Type B pancreatic cell (in vitro differentiated cells): ENCODE measurements at regions not wholly inside any gene's neighbourhood (a gene's known extent, or its start where the extent isn't known, plus 50 kb on each side); places are given as distances from the start of the nearest gene placed in this dataset.

Experiments
- DNase-seq: peaks from one replicate; pipeline ENCODE4 v3.0.0; 2021; ENCODE audit warnings: mixed read lengths; ENCODE audit not compliant: unreplicated experiment; ENCODE audit errors: extremely low spot score
- H3K27ac Mint-ChIP-seq: 2 replicates; pipeline ENCODE4 v1.8.0; 2021; ENCODE audit warnings: mild to moderate bottlenecking, mixed read lengths
- H3K27me3 Mint-ChIP-seq: 2 replicates; pipeline ENCODE4 v1.8.0; 2021; ENCODE audit warnings: mixed read lengths
- H3K36me3 Mint-ChIP-seq: 2 replicates; pipeline ENCODE4 v1.8.0; 2021; ENCODE audit warnings: mixed read lengths
- H3K4me1 Mint-ChIP-seq: one replicate; pipeline ENCODE4 v1.8.0; 2021; ENCODE audit warnings: mixed read lengths; ENCODE audit not compliant: unreplicated experiment
- H3K4me3 Mint-ChIP-seq: 2 replicates; pipeline ENCODE4 v1.8.0; 2021; ENCODE audit warnings: mild to moderate bottlenecking, mixed read lengths
- H3K9me3 Mint-ChIP-seq: 2 replicates; pipeline ENCODE4 v1.8.0; 2021; ENCODE audit warnings: mixed read lengths
- TF ChIP-seq, protein P1 (sequence below): fragments of 200-600 bp; sonication (generic); conservative IDR thresholded peaks from 2 replicates; pipeline ENCODE4 v1.5.0; 2021; ENCODE audit warnings: antibody characterized with exemption, mild to moderate bottlenecking

DNA sequence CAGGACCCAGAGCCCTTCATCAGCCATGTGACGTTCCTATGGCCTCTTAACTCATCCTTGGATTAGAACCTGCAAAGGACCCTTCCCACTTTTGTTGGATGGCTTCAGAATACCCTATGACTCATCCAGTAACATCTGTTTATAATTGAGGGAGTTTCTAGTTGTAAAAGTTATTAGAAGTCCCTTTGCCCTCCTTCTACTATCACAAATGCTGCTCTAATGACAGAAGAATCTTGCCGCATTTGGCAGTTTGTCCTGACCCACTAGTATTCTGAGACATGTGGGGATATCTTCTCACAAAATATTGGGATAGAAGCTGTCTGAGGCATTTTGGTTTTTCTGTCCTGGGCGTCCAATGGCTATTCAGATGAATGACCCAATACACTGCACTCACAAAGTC is 251.8 kb upstream of the TMEM72 start:
- H3K36me3 Mint-ChIP-seq, result no peaks in the 10 kb centered on the region
- TF ChIP-seq, protein P1, sequence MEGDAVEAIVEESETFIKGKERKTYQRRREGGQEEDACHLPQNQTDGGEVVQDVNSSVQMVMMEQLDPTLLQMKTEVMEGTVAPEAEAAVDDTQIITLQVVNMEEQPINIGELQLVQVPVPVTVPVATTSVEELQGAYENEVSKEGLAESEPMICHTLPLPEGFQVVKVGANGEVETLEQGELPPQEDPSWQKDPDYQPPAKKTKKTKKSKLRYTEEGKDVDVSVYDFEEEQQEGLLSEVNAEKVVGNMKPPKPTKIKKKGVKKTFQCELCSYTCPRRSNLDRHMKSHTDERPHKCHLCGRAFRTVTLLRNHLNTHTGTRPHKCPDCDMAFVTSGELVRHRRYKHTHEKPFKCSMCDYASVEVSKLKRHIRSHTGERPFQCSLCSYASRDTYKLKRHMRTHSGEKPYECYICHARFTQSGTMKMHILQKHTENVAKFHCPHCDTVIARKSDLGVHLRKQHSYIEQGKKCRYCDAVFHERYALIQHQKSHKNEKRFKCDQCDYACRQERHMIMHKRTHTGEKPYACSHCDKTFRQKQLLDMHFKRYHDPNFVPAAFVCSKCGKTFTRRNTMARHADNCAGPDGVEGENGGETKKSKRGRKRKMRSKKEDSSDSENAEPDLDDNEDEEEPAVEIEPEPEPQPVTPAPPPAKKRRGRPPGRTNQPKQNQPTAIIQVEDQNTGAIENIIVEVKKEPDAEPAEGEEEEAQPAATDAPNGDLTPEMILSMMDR, result no peak
- H3K27me3 Mint-ChIP-seq, result no peaks in the 10 kb centered on the region
- no peak for DNase-seq
- peaks cover 4% of the 10 kb centered on the region for H3K4me1 Mint-ChIP-seq
- H3K4me3 Mint-ChIP-seq, result no peak overlapping the region
- H3K27ac Mint-ChIP-seq, result no peak overlapping the region
- H3K9me3 Mint-ChIP-seq, result no peaks in the 10 kb centered on the region

DNA sequence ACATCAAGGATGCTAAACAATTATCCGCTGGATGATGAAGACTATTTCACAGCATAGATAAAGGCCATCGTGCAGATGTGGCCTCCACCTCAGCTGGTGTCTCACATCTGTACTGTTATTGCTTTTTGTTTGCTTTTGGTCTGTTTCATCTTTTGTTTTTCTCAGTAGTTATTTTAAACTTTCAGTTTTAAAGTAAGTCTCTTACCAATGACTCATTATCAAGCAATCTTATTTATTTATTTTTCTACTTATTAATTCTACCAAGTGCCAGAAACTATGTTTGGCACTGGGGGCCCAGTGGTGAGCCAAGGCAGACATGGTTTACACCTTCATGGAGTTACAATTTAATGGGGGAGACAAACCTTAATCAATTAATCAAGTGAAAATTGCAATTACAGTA is 250.9 kb upstream of the TMEM72 start:
- Mint-ChIP-seq H3K4me3 (no peak overlapping the region), H3K4me1 (peaks cover 4% of the 10 kb centered on the region), H3K9me3 (no peaks in the 10 kb centered on the region), H3K36me3 (no peaks in the 10 kb centered on the region), H3K27me3 (no peaks in the 10 kb centered on the region), H3K27ac (no peak overlapping the region)
- TF ChIP-seq, protein P1, result no peak
- no peak for DNase-seq

DNA sequence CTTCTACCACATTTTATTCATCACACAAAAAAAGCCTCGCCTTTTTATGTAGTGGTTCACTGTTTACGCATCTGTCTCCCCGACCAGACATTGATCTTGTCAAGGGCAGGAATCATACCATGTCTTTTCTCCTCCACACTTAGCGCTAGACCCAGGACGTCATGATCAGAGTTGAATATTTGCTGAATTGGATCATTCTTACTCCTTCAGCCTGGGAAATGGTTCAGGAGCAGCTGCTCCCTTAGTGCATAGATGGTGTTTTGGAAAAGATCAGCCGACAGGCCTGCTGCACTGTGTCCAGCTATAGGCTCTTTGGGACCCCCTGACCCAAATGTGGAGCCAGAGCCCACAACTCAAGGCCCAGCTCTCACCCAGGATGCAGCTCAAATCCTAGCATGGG is 249.1 kb upstream of the TMEM72 start:
- Mint-ChIP-seq H3K4me3 (no peak overlapping the region), H3K27me3 (peaks cover 2% of the 10 kb centered on the region), H3K9me3 (no peaks in the 10 kb centered on the region), H3K27ac (no peak overlapping the region), H3K36me3 (no peaks in the 10 kb centered on the region), H3K4me1 (peaks cover 4% of the 10 kb centered on the region)
- TF ChIP-seq, protein P1, result no peak
- no peak for DNase-seq

DNA sequence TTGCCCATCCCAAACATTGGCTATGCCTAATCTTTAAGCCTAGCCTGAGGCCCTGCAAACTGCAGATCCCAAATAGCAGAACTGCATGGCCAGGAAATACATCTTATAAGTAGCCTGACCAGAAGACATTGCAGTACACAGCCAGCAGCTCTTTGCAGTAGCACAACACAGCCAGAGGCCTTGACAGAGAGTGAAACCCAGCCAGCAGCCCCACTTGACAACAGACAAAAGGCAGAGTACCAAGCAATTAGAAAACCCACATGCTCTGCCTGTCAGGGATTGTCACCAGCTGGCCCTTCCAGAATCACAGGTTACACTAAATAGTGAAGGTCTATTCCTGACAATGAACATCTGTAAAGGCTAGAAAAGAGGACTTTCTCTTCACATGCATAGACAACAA is 242.8 kb upstream of the TMEM72 start:
- TF ChIP-seq, protein P1, result no peak
- H3K4me3 Mint-ChIP-seq, result no peak overlapping the region

DNA sequence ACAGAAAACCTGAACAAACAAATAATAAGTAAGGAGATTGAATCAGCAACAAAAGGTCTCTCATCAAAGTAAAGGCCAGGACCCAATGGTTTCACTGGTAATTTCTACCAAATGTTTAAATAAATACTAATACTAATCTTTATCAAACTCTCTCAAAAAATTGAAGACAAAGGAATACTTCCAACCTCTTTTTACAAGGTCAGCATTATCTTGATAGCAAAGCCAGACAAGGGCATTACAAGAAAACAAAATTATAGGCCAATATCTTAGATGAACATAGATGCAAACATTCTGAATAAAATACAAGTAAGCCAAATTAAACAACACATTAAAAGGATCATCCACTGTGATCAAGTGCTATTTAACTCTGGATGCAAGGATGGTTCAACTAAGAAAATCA is 239.8 kb upstream of the TMEM72 start:
- Mint-ChIP-seq H3K36me3 (no peaks in the 10 kb centered on the region), H3K4me1 (no peaks in the 10 kb centered on the region), H3K27me3 (peaks cover 2% of the 10 kb centered on the region), H3K4me3 (no peak overlapping the region), H3K9me3 (no peaks in the 10 kb centered on the region), H3K27ac (no peak overlapping the region)
- no peak for DNase-seq
- TF ChIP-seq, protein P1, result no peak

More for the DNA sequence above, 242.8 kb upstream of the TMEM72 start:
- H3K4me1 Mint-ChIP-seq, result no peaks in the 10 kb centered on the region
- no peaks in the 10 kb centered on the region for H3K9me3 Mint-ChIP-seq
- DNase-seq, result no peak
- no peak overlapping the region for H3K27ac Mint-ChIP-seq
- peaks cover 2% of the 10 kb centered on the region for H3K27me3 Mint-ChIP-seq
- no peaks in the 10 kb centered on the region for H3K36me3 Mint-ChIP-seq
